Upper lobe of left lung (tissue), 4 donors: ENCODE measurements at regions not wholly inside any gene's neighbourhood (a gene's known extent, or its start where the extent isn't known, plus 50 kb on each side); places are given as distances from the start of the nearest gene placed in this dataset.
A peak's percentile ranks its signal among the peaks of the same experiment; 100 is the strongest.

Source experiments
- EP300 ChIP-seq, 4 donors: sonication (generic); formaldehyde crosslinking; IDR thresholded peaks; one replicate each; pipeline ENCODE4 v1.5.1; 2017; ENCODE audit warnings: antibody characterized with exemption in 4 of 4, control low read depth in 2 of 4
- POLR2A ChIP-seq, 4 donors: fragments of 450-650 bp; IDR thresholded peaks; one replicate each; pipeline ENCODE4 v1.5.1; 2016 to 2017; ENCODE audit warnings: antibody characterized with exemption in 4 of 4, mild to moderate bottlenecking in 2 of 4
- POLR2AphosphoS5 ChIP-seq, 2 donors: sonication (generic); formaldehyde crosslinking; IDR thresholded peaks; one replicate each; pipeline ENCODE4 v1.5.1; 2017; ENCODE audit warnings: antibody characterized with exemption in 2 of 2
- TF ChIP-seq, protein P1 (sequence below), 6 experiments: fragments of 450-650 bp in 4 of 6; fragments of 200-600 bp in 2 of 6; sonication (generic) in 2 of 6; IDR thresholded peaks; one replicate each; pipeline ENCODE4 v1.5.1; 2016 to 2019; ENCODE audit warnings: antibody characterized with exemption in 6 of 6

DNA sequence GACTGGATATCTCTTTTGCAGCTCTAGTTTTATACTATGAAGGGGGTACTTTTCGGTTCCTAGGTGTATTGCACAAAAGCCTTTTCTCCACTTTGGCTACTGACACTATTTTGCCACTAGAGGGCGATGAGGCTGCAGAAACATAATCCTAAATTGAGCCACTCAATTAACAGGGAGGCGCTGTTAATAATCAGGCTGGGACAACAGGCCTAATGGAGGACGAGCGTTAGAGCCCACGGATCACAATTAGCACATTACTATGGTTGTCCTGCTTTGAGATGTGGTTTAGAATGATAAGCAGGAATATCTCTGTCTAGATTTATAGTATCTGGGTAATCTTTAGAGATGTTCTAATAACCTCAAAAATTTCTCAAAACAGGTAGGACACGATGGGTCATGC lies 62.2 kb upstream of the PMAIP1 start:
- no peak for TF ChIP-seq POLR2A (IDR thresholded peaks at IDR 0.05)
- TF ChIP-seq, protein P1, sequence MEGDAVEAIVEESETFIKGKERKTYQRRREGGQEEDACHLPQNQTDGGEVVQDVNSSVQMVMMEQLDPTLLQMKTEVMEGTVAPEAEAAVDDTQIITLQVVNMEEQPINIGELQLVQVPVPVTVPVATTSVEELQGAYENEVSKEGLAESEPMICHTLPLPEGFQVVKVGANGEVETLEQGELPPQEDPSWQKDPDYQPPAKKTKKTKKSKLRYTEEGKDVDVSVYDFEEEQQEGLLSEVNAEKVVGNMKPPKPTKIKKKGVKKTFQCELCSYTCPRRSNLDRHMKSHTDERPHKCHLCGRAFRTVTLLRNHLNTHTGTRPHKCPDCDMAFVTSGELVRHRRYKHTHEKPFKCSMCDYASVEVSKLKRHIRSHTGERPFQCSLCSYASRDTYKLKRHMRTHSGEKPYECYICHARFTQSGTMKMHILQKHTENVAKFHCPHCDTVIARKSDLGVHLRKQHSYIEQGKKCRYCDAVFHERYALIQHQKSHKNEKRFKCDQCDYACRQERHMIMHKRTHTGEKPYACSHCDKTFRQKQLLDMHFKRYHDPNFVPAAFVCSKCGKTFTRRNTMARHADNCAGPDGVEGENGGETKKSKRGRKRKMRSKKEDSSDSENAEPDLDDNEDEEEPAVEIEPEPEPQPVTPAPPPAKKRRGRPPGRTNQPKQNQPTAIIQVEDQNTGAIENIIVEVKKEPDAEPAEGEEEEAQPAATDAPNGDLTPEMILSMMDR (IDR thresholded peaks at IDR 0.05): peak; percentile 67 to 81 (median 76)
- no peak for TF ChIP-seq POLR2AphosphoS5 (IDR thresholded peaks at IDR 0.05)
- TF ChIP-seq EP300 (IDR thresholded peaks at IDR 0.05): no peak
